GM06990 (cell line): ENCODE measurements at regions not wholly inside any gene's neighbourhood (a gene's known extent, or its start where the extent isn't known, plus 50 kb on each side); places are given as distances from the start of the nearest gene placed in this dataset.

ENCODE experiments used
- DNase-seq: peaks from one replicate; pipeline ENCODE4 v3.0.0-alpha.2; 2011; ENCODE audit not compliant: insufficient read length; ENCODE audit errors: extremely low read depth
- H3K27me3 ChIP-seq: replicated peaks from 2 replicates; pipeline ENCODE4 v1.6.0; 2011; ENCODE audit warnings: low read length; ENCODE audit not compliant: control insufficient read depth, insufficient read depth
- H3K36me3 ChIP-seq: 2 replicates; pipeline ENCODE4 v1.5.1; 2011; ENCODE audit warnings: low read length; ENCODE audit not compliant: control insufficient read depth, insufficient read depth
- H3K4me3 ChIP-seq: replicated peaks from 2 replicates; pipeline ENCODE4 v1.5.1; 2011; ENCODE audit warnings: low read depth, mild to moderate bottlenecking, control low read depth, low read length
- CTCF ChIP-seq: IDR thresholded peaks from 2 replicates; pipeline ENCODE4 v1.5.1; 2011; ENCODE audit warnings: low read length, control low read depth, mild to moderate bottlenecking, inconsistent platforms; ENCODE audit not compliant: insufficient read depth, poor library complexity, severe bottlenecking

- Histone ChIP-seq H3K4me3 (no peak overlapping the region), H3K36me3 (no peaks in the 10 kb centered on the region), H3K27me3 (no peaks in the 10 kb centered on the region; the same call in none of the 2 replicates)
- TF ChIP-seq CTCF, result no peak
- DNase-seq, result no peak
Observed at GRCh38 chr9:89843591-89843990, 238.8 kb downstream of the GADD45G start.

GRCh38 chr9:89844075-89844474, 239.3 kb downstream of the GADD45G start:
- no peak for DNase-seq
- Histone ChIP-seq H3K4me3 (no peak overlapping the region), H3K36me3 (no peaks in the 10 kb centered on the region), H3K27me3 (no peaks in the 10 kb centered on the region; the same call in none of the 2 replicates)
- no peak for TF ChIP-seq CTCF

GRCh38 chr9:89844535-89844934, 239.7 kb downstream of the GADD45G start:
- Histone ChIP-seq H3K27me3 (no peaks in the 10 kb centered on the region; the same call in none of the 2 replicates), H3K4me3 (no peak overlapping the region), H3K36me3 (no peaks in the 10 kb centered on the region)
- no peak for TF ChIP-seq CTCF
- DNase-seq, result no peak

GRCh38 chr9:89845321-89845720, 240.5 kb downstream of the GADD45G start:
- DNase-seq, result no peak
- H3K4me3 ChIP-seq, result no peak overlapping the region
- H3K27me3 ChIP-seq, result no peaks in the 10 kb centered on the region; the same call in 1 of the 2 replicates
- TF ChIP-seq CTCF, result no peak
- no peaks in the 10 kb centered on the region for H3K36me3 ChIP-seq

GRCh38 chr9:89845862-89846261, 241.1 kb downstream of the GADD45G start:
- H3K4me3 ChIP-seq, result no peak overlapping the region
- no peaks in the 10 kb centered on the region; the same call in 1 of the 2 replicates for H3K27me3 ChIP-seq
- no peak for DNase-seq
- no peak for TF ChIP-seq CTCF
- no peaks in the 10 kb centered on the region for H3K36me3 ChIP-seq
